ENCODE measurements at regions not wholly inside any gene's neighbourhood (a gene's known extent, or its start where the extent isn't known, plus 50 kb on each side); places are given as distances from the start of the nearest gene placed in this dataset.

GRCh38 chr1:222394224-222394623 lies 153.7 kb downstream of the HHIPL2 start:
- Mint-ChIP-seq H3K4me1 (no peaks in the 10 kb centered on the region), H3K4me3 (no peak overlapping the region)

More at GRCh38 chr1:222394224-222394623, 153.7 kb downstream of the HHIPL2 start:
- Histone ChIP-seq H2BK5ac (ENCODE audit: insufficient read length, low read length) (no peak overlapping the region), H3T11ph (ENCODE audit: low read length) (no peak overlapping the region), H2BK20ac (ENCODE audit: low read depth, low read length, poor library complexity, severe bottlenecking) (no peak overlapping the region), H2BK12ac (ENCODE audit: insufficient read length, low read depth, low read length) (no peak overlapping the region), H3K27ac (ENCODE audit: insufficient read length, low read depth, low read length) (no peak overlapping the region), H3K9ac (ENCODE audit: extremely low read depth, insufficient read length, low read length) (no peak overlapping the region), H3K14ac (ENCODE audit: insufficient read depth, low read length) (no peak overlapping the region), H3K18ac (ENCODE audit: insufficient read length, low read depth, low read length) (no peak overlapping the region), H4K5ac (ENCODE audit: insufficient read length, low read depth, low read length) (no peak overlapping the region), H4K20me1 (ENCODE audit: control insufficient read depth, insufficient read depth, insufficient read length) (no peaks in the 10 kb centered on the region), H3K79me1 (ENCODE audit: insufficient read depth, low read depth, low read length, poor library complexity, severe bottlenecking) (no peaks in the 10 kb centered on the region), H3K9me3 (ENCODE audit: control insufficient read depth, low read depth, low read length) (no peaks in the 10 kb centered on the region), H2BK120ac (ENCODE audit: low read depth, low read length, poor library complexity, severe bottlenecking) (no peak overlapping the region), H3K4me1 (ENCODE audit: insufficient read depth, low read length) (no peaks in the 10 kb centered on the region), H4K8ac (replicated peaks; ENCODE audit: insufficient read length, low read depth, low read length) (no peak overlapping the region), H3K23me2 (ENCODE audit: insufficient read length, low read depth, low read length, poor library complexity, severe bottlenecking) (no peaks in the 10 kb centered on the region), H2BK15ac (ENCODE audit: low read depth, low read length) (no peak overlapping the region), H3K4me2 (ENCODE audit: insufficient read depth, insufficient read length, low read length) (no peak overlapping the region), H3K4ac (ENCODE audit: low read depth, low read length) (no peak overlapping the region), H2AFZ (ENCODE audit: low read length) (no peak overlapping the region), H3K23ac (ENCODE audit: insufficient read length, low read depth, low read length) (no peak overlapping the region), H3K56ac (ENCODE audit: insufficient read length, low read depth, low read length) (no peak overlapping the region), H2AK5ac (ENCODE audit: insufficient read length, low read length) (no peak overlapping the region), H3K79me2 (ENCODE audit: insufficient read depth, low read length) (no peaks in the 10 kb centered on the region), H3K27me3 (ENCODE audit: insufficient read depth, low read length) (no peaks in the 10 kb centered on the region), H4K91ac (ENCODE audit: insufficient read length, low read depth, low read length) (no peak overlapping the region)
- no peak for TF ChIP-seq CTCF (conservative IDR thresholded peaks at IDR 0.05)
- WGBS (ENCODE audit: extremely low coverage, insufficient read length, low lambda C conversion rate) = no CpG with 5 or more reads among the region's 1 CpG
- no peak for DNase-seq
- Mint-ChIP-seq H3K9me3 (no peaks in the 10 kb centered on the region), H3K27ac (no peak overlapping the region), H3K27me3 (ENCODE audit: low read depth) (no peaks in the 10 kb centered on the region), H3K36me3 (ENCODE audit: insufficient read depth in 1 of 3, low read depth in 3 of 3) (no peaks in the 10 kb centered on the region)
